K562 (cell line): ENCODE measurements at regions not wholly inside any gene's neighbourhood (a gene's known extent, or its start where the extent isn't known, plus 50 kb on each side); places are given as distances from the start of the nearest gene placed in this dataset.

Experiments used
- ATAC-seq: fragments of 200-7000 bp; cut with Tn5 transposase; 3 replicates; pipeline ENCODE4 v1.9.1; 2020; ENCODE audit warnings: moderate library complexity
- BruUV-seq: library from RNA; stranded (reverse); fragments of 400-500 nt; replicated peaks from 2 replicates; lab custom pipeline; 2021; lab: Mats Ljungman, UMichigan
- CTCF ChIA-PET: fragments of 300-600 bp; formaldehyde crosslinking; extraction: SDS; loops from one replicate; lab custom pipeline; 2021; ENCODE audit warnings: low intra/inter-chr PET ratio; lab: Yijun Ruan, JAX
- POLR2A ChIA-PET: fragments of 300-600, 350-650 bp; sonication (Branson Sonifier 250); formaldehyde crosslinking; extraction: SDS; loops from one replicate; lab custom pipeline; 2021; ENCODE audit warnings: antibody characterized with exemption, inconsistent platforms; lab: Yijun Ruan, JAX
- DNase-seq, 4 experiments: peaks; one replicate each; pipeline versions ENCODE4 v3.0.0 to v3.0.0-alpha.2; 2011 to 2018; ENCODE audit warnings: low spot score in 3 of 4, mixed read lengths in 3 of 4; ENCODE audit errors: extremely low read depth in 1 of 4
- FAIRE-seq: peaks from 2 replicates; lab custom pipeline; 2011; peaks lifted over from hg19 to GRCh38; lab: Jason Lieb, UNC
- H2AFZ ChIP-seq: 2 replicates; pipeline ENCODE4 v1.6.0; 2011; ENCODE audit warnings: low read depth, low read length, control low read depth, inconsistent platforms
- H3K27ac ChIP-seq: fragments of 200-600 bp; 3 replicates; pipeline ENCODE4 v1.8.0; 2011; ENCODE audit warnings: low read depth, mild to moderate bottlenecking, control low read depth, inconsistent platforms, low read length, moderate library complexity, mixed read lengths; ENCODE audit errors: extremely low read depth
- H3K27me3 ChIP-seq, 2 experiments: fragments of 300-600 bp in 1 of 2; 2 replicates in 1 of 2; 3 replicates in 1 of 2; pipeline versions ENCODE4 v1.6.0 to v1.8.0; 2011; ENCODE audit warnings: inconsistent platforms in 2 of 2, low read length in 2 of 2, mild to moderate bottlenecking in 1 of 2, mixed read lengths in 1 of 2, moderate library complexity in 1 of 2; ENCODE audit not compliant: control insufficient read depth in 2 of 2, insufficient read depth in 2 of 2
- H3K36me3 ChIP-seq: fragments of 300-600 bp; 3 replicates; pipeline ENCODE4 v1.8.0; 2011; ENCODE audit warnings: mild to moderate bottlenecking, low read length, inconsistent platforms; ENCODE audit not compliant: control insufficient read depth, insufficient read depth
- H3K4me1 ChIP-seq, 2 experiments: fragments of 200-600 bp in 1 of 2; replicated peaks in 1 of 2; 2 replicates in 1 of 2; 3 replicates in 1 of 2; pipeline versions ENCODE4 v1.5.1 to v1.8.0; 2011; ENCODE audit warnings: inconsistent platforms in 2 of 2, low read length in 2 of 2, mild to moderate bottlenecking in 1 of 2, mixed read lengths in 1 of 2, moderate library complexity in 1 of 2; ENCODE audit not compliant: control insufficient read depth in 2 of 2, insufficient read depth in 2 of 2
- H3K4me2 ChIP-seq: 2 replicates; pipeline ENCODE4 v1.6.1; 2011; ENCODE audit warnings: low read length, control low read depth, inconsistent platforms, mixed read lengths; ENCODE audit not compliant: insufficient read depth
- H3K4me3 ChIP-seq: fragments of 200-600 bp; sonication (generic), shearing (Covaris generic); 2 replicates; pipeline ENCODE4 v1.5.1; 2016; ENCODE audit warnings: control low read depth, inconsistent platforms
- H3K79me2 ChIP-seq: fragments of 200-600 bp; 3 replicates; pipeline ENCODE4 v1.8.0; 2011; ENCODE audit warnings: low read length, inconsistent platforms; ENCODE audit not compliant: control insufficient read depth, insufficient read depth
- H3K9ac ChIP-seq, 2 experiments: 2 replicates each; pipeline versions ENCODE4 v1.6.0 to v1.6.1; 2011; ENCODE audit warnings: low read depth in 2 of 2, low read length in 2 of 2, control low read depth in 1 of 2, inconsistent platforms in 1 of 2, mild to moderate bottlenecking in 1 of 2, mixed read lengths in 1 of 2; ENCODE audit not compliant: insufficient read depth in 1 of 2
- H3K9me1 ChIP-seq: one replicate; pipeline ENCODE4 v1.6.0; 2011; ENCODE audit warnings: inconsistent platforms, mild to moderate bottlenecking, low read length, moderate library complexity; ENCODE audit not compliant: control insufficient read depth, insufficient read depth
- H3K9me3 ChIP-seq: replicated peaks from 2 replicates; pipeline ENCODE4 v1.5.1; 2011; ENCODE audit warnings: low read depth, low read length, inconsistent platforms; ENCODE audit not compliant: control insufficient read depth, insufficient read depth
- H4K20me1 ChIP-seq: replicated peaks from 2 replicates; pipeline ENCODE4 v1.6.1; 2011; ENCODE audit warnings: low read length, inconsistent platforms, mixed read lengths; ENCODE audit not compliant: control insufficient read depth, insufficient read depth
- C11orf30 ChIP-seq: fragments of 450-650 bp; IDR thresholded peaks from 2 replicates; pipeline ENCODE4 v1.6.1; 2016; ENCODE audit warnings: low read depth, mild to moderate bottlenecking
- FOXJ2 ChIP-seq: fragments of 200-800 bp; sonication (Bioruptor generic); IDR thresholded peaks from 2 replicates; pipeline ENCODE4 v1.6.1; 2016; ENCODE audit warnings: missing genetic modification characterization, missing compliant biosample characterization
- MAFG ChIP-seq: fragments of 450-650 bp; conservative IDR thresholded peaks from 2 replicates; pipeline ENCODE4 v1.6.1; 2016; ENCODE audit warnings: missing genetic modification characterization, missing compliant biosample characterization
- MAFK ChIP-seq: IDR thresholded peaks from 2 replicates; pipeline ENCODE4 v1.6.1; 2011; ENCODE audit warnings: low read length, improper control_type of control experiment
- MTA1 ChIP-seq: fragments of 450-650 bp; IDR thresholded peaks from 2 replicates; pipeline ENCODE4 v1.6.1; 2017; ENCODE audit warnings: borderline replicate concordance
- RBM39 ChIP-seq: fragments of 200-400 bp; formaldehyde crosslinking; optimal IDR thresholded peaks from 2 replicates; pipeline ENCODE3; 2018; ENCODE audit warnings: low read depth, low read length
- SMARCB1 ChIP-seq: IDR thresholded peaks from 2 replicates; pipeline ENCODE4 v1.6.1; 2011; ENCODE audit warnings: improper control_type of control experiment, low read depth; ENCODE audit not compliant: insufficient read length
- STAT5B ChIP-seq: fragments of 250-450 bp; sonication (Bioruptor Pico); IDR thresholded peaks from 2 replicates; pipeline ENCODE4 v1.8.0; 2021; ENCODE audit warnings: mild to moderate bottlenecking, inconsistent platforms
- ZNF316 ChIP-seq: fragments of 450-650 bp; IDR thresholded peaks from 2 replicates; pipeline ENCODE4 v1.6.1; 2016
- ZNF398 ChIP-seq: fragments of 250-450 bp; sonication (Bioruptor Pico); IDR thresholded peaks from 2 replicates; pipeline ENCODE4 v1.8.0; 2021; ENCODE audit warnings: moderate library complexity, mild to moderate bottlenecking, inconsistent platforms
- WGBS: fragments of 100-300 bp; shearing (Covaris generic); methylation state at CpG from one replicate; pipeline ENCODE4 v1.1.6; 2016; ENCODE audit warnings: low coverage, mixed read lengths; ENCODE audit not compliant: insufficient coverage; ENCODE audit errors: missing lambda C conversion rate; 5-methylcytosine and 5-hydroxymethylcytosine counted together
- in situ Hi-C: fragments of 300-500 bp; cut with MboI; formaldehyde crosslinking; loops from 4 replicates; pipeline ENCODE4 v1.15.0; 2018; ENCODE audit warnings: inconsistent platforms, mixed read lengths
- intact Hi-C: fragments of 100-400 bp; cut with micrococcal nuclease; formaldehyde crosslinking; loops from 2 replicates; pipeline ENCODE4 v1.14.2; 2022

- Histone ChIP-seq H3K79me2 (no peaks in the 10 kb centered on the region), H3K9me1 (no peaks in the 10 kb centered on the region), H3K4me3 (no peak overlapping the region), H3K4me2 (no peak overlapping the region), H3K4me1 (no peaks in the 10 kb centered on the region), H3K27ac (no peak overlapping the region), H3K27me3 (peaks cover 13 to 14% of the 10 kb centered on the region in 2 experiments), H3K9me3 (no peaks in the 10 kb centered on the region), H4K20me1 (no peaks in the 10 kb centered on the region), H3K36me3 (no peaks in the 10 kb centered on the region), H3K9ac (no peak overlapping the region), H2AFZ (no peak overlapping the region)
- 0% methylated on average over 2 of the region's 2 CpGs for WGBS
- DNase-seq (no peak), ATAC-seq (no peak), FAIRE-seq (no peak)
- in situ Hi-C loops, result no loop called here
- POLR2A ChIA-PET, result no interaction called here
- intact Hi-C loops, result no loop called here
- CTCF ChIA-PET, result no interaction called here
- BruUV-seq, result no TSS peak
- TF ChIP-seq FOXJ2, result no peak
- TF ChIP-seq RBM39, result no peak
These were observed 177.8 kb downstream of the LNPK start for GRCh38 chr2:175824243-175824642.

- 5% methylated on average over 1 of the region's 1 CpG for WGBS
- H3K9me1 ChIP-seq, result no peaks in the 10 kb centered on the region
- no peak for FAIRE-seq
- no peak overlapping the region for H3K4me3 ChIP-seq
- CTCF ChIA-PET, result no interaction called here
- DNase-seq, result no peak
- BruUV-seq, result no TSS peak
- no peak for ATAC-seq
- in situ Hi-C loops (no loop called here), intact Hi-C loops (no loop called here)
- no peaks in the 10 kb centered on the region for H3K4me1 ChIP-seq
- no peaks in the 10 kb centered on the region for H4K20me1 ChIP-seq
- H3K4me2 ChIP-seq, result no peak overlapping the region
- no peaks in the 10 kb centered on the region for H3K79me2 ChIP-seq
- H2AFZ ChIP-seq, result no peak overlapping the region
- TF ChIP-seq C11orf30, result peak; percentile 69
- TF ChIP-seq ZNF398 (CRISPR knock-in tag), result no peak
- TF ChIP-seq SMARCB1, result no peak
- TF ChIP-seq MAFK, result peak; percentile 50; the same call in 1 of the 2 replicates
- TF ChIP-seq MTA1, result no peak
- TF ChIP-seq MAFG (tag), result peak; percentile 57
- TF ChIP-seq STAT5B (CRISPR knock-in tag), result no peak
- peak; percentile 83 for TF ChIP-seq ZNF316
- H3K27ac ChIP-seq, result no peak overlapping the region
- no peak overlapping the region for H3K9ac ChIP-seq
- H3K27me3 ChIP-seq, result peaks cover 13 to 14% of the 10 kb centered on the region in 2 experiments
- no peaks in the 10 kb centered on the region for H3K36me3 ChIP-seq
- H3K9me3 ChIP-seq, result no peaks in the 10 kb centered on the region
- POLR2A ChIA-PET, result interaction anchor here (0.7 kb wide), 1 partner anchor 23 kb away, joined by 3 read pairs; no protein-coding TSS in a partner anchor
These were observed 178.4 kb downstream of the LNPK start for GRCh38 chr2:175823707-175824073.
